ENCODE measurements at regions not wholly inside any gene's neighbourhood (a gene's known extent, or its start where the extent isn't known, plus 50 kb on each side); places are given as distances from the start of the nearest gene placed in this dataset.

DNA sequence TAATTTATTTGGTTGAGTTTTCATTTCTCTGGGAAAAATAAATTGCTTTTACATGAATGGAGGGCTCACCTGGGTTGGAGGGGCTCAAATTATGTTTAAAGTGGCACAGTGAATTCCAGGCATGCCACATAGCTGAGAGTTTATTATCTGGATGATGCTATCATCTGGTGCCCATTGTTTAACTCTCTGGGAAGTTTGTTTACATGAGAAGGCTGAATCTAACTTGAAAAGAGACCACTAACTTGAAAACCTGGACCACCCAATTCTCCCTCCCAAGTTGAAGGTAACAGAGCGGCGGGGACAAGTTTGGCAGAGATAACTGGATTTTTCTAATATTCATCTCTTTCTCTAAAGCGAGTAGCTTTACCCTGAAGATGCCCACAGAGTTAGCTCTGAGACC, 321.5 kb upstream of the GHITM start:
- no peak for DNase-seq (ENCODE audit: low spot score)
- no peak overlapping the region for H3K27ac ChIP-seq
- no peak overlapping the region for H3K4me3 ChIP-seq
- WGBS, result 46% methylated on average over 3 of the region's 3 CpGs
- no peaks in the 10 kb centered on the region for H3K36me3 ChIP-seq
- TF ChIP-seq POLR2AphosphoS5 (IDR thresholded peaks at IDR 0.05) (no peak), POLR2A (IDR thresholded peaks at IDR 0.05) (no peak)
- TF ChIP-seq, protein P1, sequence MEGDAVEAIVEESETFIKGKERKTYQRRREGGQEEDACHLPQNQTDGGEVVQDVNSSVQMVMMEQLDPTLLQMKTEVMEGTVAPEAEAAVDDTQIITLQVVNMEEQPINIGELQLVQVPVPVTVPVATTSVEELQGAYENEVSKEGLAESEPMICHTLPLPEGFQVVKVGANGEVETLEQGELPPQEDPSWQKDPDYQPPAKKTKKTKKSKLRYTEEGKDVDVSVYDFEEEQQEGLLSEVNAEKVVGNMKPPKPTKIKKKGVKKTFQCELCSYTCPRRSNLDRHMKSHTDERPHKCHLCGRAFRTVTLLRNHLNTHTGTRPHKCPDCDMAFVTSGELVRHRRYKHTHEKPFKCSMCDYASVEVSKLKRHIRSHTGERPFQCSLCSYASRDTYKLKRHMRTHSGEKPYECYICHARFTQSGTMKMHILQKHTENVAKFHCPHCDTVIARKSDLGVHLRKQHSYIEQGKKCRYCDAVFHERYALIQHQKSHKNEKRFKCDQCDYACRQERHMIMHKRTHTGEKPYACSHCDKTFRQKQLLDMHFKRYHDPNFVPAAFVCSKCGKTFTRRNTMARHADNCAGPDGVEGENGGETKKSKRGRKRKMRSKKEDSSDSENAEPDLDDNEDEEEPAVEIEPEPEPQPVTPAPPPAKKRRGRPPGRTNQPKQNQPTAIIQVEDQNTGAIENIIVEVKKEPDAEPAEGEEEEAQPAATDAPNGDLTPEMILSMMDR (IDR thresholded peaks at IDR 0.05), result no peak
- no peaks in the 10 kb centered on the region for H3K9me3 ChIP-seq
- no peaks in the 10 kb centered on the region for H3K4me1 ChIP-seq (replicated peaks)
- intact Hi-C loops (cut with DNase I), result no loop called here
- H3K27me3 ChIP-seq (replicated peaks; ENCODE audit: insufficient read depth), result no peaks in the 10 kb centered on the region

DNA sequence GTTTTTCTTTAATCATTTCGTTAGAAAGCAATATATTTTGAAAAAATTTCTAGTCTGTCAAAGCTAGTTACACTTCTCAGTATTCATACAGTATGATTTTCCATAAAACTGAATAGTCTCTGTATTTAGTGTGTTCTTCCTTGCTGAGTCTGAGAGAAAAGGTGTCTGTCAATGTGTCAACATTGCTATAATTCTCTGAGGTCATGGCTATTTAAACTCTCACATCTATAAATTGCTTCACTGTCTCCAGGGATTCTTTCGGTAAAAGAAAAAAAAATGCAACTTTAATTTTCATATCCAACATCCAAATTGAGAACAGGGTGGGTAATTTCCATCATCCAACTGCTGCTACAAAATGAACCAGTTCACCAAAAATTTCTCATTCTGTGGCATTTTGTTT, 319.7 kb upstream of the GHITM start:
- H3K27me3 ChIP-seq (replicated peaks; ENCODE audit: insufficient read depth), result no peaks in the 10 kb centered on the region
- H3K36me3 ChIP-seq, result no peaks in the 10 kb centered on the region
- H3K27ac ChIP-seq, result no peak overlapping the region
- H3K4me1 ChIP-seq (replicated peaks), result no peaks in the 10 kb centered on the region
- TF ChIP-seq POLR2AphosphoS5 (IDR thresholded peaks at IDR 0.05) (no peak), POLR2A (IDR thresholded peaks at IDR 0.05) (no peak)
- TF ChIP-seq, protein P1 (IDR thresholded peaks at IDR 0.05), result no peak
- no peaks in the 10 kb centered on the region for H3K9me3 ChIP-seq
- H3K4me3 ChIP-seq, result no peak overlapping the region
- intact Hi-C loops (cut with DNase I), result no loop called here
- WGBS, result 74% methylated on average over 2 of the region's 2 CpGs
- no peak for DNase-seq (ENCODE audit: low spot score)

DNA sequence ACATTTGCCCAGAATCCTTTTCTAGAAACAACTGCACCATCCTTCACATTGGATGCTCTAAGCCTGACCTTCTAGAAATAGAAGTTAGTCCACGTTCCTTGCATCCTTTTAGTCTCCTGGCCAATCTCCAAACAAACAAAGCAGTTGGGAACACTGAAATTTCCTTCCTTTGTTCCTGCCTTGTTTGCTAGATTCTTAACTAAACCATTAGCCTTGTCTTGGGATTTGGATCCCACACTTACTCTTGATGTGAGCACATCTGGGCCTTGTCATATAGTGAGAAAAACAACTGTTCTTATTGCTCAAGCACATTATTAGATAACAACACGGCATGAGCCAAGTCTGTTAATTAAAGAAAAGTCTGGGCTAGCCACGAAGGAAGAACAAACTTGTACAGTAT, 319.3 kb upstream of the GHITM start:
- intact Hi-C loops (cut with DNase I), result no loop called here
- no peaks in the 10 kb centered on the region for H3K27me3 ChIP-seq (replicated peaks; ENCODE audit: insufficient read depth)
- no peak overlapping the region for H3K4me3 ChIP-seq
- no peaks in the 10 kb centered on the region for H3K9me3 ChIP-seq
- no peak for DNase-seq (ENCODE audit: low spot score)
- H3K27ac ChIP-seq, result no peak overlapping the region
- H3K36me3 ChIP-seq, result no peaks in the 10 kb centered on the region
- H3K4me1 ChIP-seq (replicated peaks), result no peaks in the 10 kb centered on the region
- TF ChIP-seq POLR2AphosphoS5 (IDR thresholded peaks at IDR 0.05), result no peak
- TF ChIP-seq, protein P1 (IDR thresholded peaks at IDR 0.05), result no peak
- no peak for TF ChIP-seq POLR2A (IDR thresholded peaks at IDR 0.05)
- 5% methylated on average over 3 of the region's 3 CpGs for WGBS

DNA sequence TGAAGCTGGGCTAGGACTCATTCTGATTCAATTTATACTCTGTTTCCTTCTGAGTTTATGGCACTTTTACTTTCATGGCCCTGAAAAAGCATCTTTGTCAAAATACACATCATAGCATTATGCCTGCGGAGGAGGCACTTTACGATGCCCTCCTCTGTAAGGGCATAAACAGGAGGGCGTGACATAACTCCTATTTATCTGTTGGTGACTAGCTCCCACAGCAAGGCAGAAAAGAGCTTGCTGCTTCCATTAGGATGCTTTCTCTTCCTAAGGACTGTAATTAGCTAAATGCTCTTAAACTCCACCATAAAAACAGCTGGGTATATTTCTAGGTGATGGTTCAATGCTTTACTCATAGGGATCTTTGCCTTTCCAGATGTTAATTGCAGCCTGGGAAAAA, 315.2 kb upstream of the GHITM start:
- TF ChIP-seq POLR2AphosphoS5 (IDR thresholded peaks at IDR 0.05), result no peak
- TF ChIP-seq POLR2A (IDR thresholded peaks at IDR 0.05), result no peak
- TF ChIP-seq, protein P1 (IDR thresholded peaks at IDR 0.05), result no peak
- 61% methylated on average over 3 of the region's 3 CpGs for WGBS
- Histone ChIP-seq H3K27ac (no peak overlapping the region), H3K36me3 (no peaks in the 10 kb centered on the region), H3K9me3 (no peaks in the 10 kb centered on the region), H3K4me1 (replicated peaks) (no peaks in the 10 kb centered on the region), H3K4me3 (no peak overlapping the region), H3K27me3 (replicated peaks; ENCODE audit: insufficient read depth) (no peaks in the 10 kb centered on the region)
- intact Hi-C loops (cut with DNase I), result no loop called here
- no peak for DNase-seq (ENCODE audit: low spot score)

DNA sequence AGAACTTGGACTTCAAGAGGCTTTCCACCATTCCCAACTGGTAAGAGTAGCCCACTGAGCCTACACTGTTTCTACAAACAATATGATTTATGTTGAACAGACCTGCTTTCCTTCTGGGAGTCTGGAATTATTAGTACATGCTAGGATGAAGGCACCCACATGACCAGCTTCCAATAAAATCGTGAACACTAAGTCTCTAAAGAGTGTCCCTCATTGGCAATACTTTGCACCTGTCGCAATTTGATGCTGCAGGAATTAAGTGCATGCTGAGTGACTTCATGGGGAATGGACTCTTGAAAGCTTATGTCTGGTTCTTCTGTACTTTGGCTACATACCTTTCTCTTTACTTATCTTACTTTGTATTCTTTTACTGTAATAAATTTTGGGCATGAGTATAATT, 305.2 kb upstream of the GHITM start:
- H3K9me3 ChIP-seq, result no peaks in the 10 kb centered on the region
- no peak for DNase-seq (ENCODE audit: low spot score)
- H3K36me3 ChIP-seq, result no peaks in the 10 kb centered on the region
- H3K4me3 ChIP-seq, result no peak overlapping the region
- no peak overlapping the region for H3K27ac ChIP-seq
- WGBS, result 82% methylated on average over 2 of the region's 2 CpGs
- no peaks in the 10 kb centered on the region for H3K27me3 ChIP-seq (replicated peaks; ENCODE audit: insufficient read depth)
- H3K4me1 ChIP-seq (replicated peaks), result no peaks in the 10 kb centered on the region
- intact Hi-C loops (cut with DNase I), result no loop called here
- no peak for TF ChIP-seq POLR2AphosphoS5 (IDR thresholded peaks at IDR 0.05)

All from prostate gland (tissue), 2 donors.